Urothelium cell line (cell line): ENCODE measurements at regions not wholly inside any gene's neighbourhood (a gene's known extent, or its start where the extent isn't known, plus 50 kb on each side); places are given as distances from the start of the nearest gene placed in this dataset.
"Not testable (repeated sequence)": the region's sequence is repeated elsewhere in the genome, so short reads cannot be mapped to it uniquely, and the experiment has no call there.

Source experiments
- DNase-seq: peaks from one replicate; pipeline ENCODE4 v3.0.0; 2011; ENCODE audit warnings: low spot score, mixed read lengths
- FAIRE-seq: peaks from 2 replicates; lab custom pipeline; 2011; peaks lifted over from hg19 to GRCh38; lab: Jason Lieb, UNC

DNA sequence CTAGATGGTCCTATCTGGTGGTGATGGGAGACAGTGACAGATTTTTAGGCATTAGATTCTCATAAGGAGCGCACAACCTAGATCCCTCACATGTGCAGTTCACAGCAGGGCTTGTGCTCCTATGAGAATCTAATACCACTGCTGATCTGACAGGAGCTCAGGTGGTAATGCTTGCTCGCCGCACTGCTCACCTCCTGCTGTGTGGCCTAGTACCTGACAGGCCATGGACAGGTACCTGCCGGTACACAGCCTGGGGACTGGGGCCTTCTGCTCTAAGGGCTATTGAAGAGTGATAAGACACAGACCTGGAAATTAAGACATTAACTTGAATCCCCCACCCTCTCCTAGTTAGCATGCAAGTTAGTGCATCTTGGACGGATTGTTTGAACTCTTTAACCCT is 64.4 kb downstream of the KLRB1 start:
- DNase-seq, result not testable (repeated sequence)
- peak; percentile 52 for FAIRE-seq

DNA sequence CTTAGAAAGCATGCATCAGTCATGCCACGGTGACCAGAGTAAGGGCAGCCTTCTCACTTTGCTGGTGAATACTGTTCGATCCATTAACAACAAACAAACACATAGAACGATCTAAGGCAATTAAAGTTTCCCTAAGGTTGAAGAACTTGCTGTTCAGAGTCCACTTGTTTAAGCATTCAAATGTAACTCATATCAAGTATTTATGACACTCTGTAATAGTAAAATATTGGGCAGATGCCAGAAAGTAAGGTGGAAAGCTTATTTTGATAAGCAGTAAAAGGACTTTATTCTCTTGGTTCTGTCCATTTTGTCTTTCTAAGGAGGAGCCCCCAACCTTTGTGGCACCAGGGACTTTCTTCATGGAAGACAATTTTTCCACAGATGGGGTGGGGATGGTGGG is 64.9 kb downstream of the KLRB1 start:
- FAIRE-seq, DNase-seq: not testable (repeated sequence)

DNA sequence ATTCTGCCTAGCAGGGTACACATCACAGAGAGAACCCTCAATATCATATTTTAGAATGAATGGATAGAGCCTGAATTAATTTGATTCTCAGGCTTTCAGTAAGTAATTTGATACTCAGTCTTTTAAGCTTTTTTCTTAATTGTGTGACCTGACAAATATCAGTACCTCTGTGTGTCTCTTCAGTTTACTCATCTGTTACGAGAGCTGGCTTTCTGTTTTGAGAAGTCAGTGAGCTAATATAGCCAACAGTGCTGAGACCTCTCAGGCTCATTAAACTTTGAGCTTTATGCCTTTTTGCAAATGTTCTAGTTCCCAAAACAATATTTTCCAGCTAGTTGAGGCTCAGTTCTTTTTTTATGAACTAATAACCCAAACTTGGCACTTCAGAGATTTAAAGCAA is 91.8 kb downstream of the KLRB1 start:
- not testable (repeated sequence) for FAIRE-seq, DNase-seq

DNA sequence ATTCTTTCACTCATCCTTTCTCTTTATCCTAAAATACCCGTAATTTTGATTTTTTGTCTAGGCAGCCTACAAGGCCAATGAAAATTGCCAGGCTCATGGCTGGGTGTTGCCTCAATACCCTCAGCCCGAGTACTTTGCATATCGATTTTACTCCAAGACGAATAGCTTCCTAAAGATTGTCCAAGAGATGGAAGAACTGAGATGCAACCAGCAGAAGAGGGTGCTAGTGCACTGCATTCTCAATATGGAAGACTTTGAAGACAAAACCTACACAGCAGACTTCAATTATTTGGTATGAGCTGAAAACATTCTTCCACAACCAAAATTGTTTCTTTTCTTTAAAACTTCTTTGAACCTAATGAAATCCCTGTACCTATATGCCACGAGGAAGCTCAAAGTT is 95.0 kb downstream of the KLRB1 start:
- DNase-seq, result not testable (repeated sequence)
- FAIRE-seq, result peak; percentile 94

DNA sequence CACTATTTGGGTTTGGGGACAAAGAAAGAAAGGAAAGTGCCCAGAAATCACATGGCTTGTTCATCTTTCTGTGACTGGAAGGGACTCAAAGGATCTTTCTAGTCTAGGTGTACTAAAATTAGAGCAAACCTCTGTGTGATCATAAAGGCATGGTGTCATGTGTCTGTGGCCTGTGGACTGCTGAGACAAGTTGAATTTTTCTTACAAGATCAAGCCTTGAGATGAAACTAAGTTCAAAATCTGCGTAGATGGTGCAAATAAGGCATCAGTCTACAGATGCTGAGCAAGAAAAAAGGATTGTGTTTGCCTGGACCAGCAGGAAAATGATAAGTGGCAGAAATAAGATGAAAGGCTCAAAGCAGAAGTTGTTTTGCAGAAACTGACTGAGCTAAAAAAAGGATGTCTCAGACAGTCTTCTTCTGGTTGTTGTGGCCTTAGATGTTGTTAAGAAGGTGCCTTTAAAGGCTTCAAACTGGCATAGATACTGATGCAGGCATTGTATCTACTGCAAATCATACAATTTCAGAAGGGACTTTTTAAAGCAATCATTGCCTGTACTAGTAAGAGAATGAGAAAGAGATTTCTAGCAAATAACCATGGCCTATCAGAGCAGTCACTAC is 97.2 kb downstream of the KLRB1 start:
- peak; percentile 87 for FAIRE-seq
- DNase-seq, result not testable (repeated sequence)

DNA sequence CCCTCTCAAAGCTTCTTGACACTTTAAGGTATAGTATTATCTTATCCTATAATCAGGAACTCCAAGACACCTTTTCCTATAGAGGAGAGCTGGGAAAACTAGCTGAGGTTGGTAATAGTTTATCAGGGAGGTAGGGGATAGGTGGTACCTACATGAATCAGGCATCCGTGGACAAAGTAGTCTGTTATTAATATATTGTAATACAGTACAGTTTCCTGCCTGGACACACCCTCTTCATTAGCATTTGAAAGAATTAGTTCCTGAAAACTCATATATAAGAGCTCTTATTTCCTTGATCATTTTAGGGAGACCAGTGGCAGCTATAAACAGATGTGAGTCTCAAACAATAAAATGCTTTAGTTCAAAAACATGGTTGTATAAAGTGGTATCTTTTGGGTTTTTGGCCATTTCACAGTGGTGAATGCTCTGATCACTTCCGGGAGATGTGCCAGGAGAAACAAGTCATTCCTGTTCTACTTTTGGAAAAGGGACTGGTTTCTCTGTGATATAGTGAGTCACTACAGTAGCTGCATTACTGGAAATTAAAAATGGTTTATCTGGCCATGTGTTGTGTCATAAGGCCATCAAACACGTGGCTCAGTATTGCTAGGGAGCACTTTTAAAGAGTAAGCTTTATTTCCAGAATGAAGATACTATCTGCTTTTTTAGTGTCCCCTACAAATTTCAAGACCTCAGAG is 98.1 kb downstream of the KLRB1 start:
- DNase-seq, result peak; percentile 19
- FAIRE-seq, result no peak

DNA sequence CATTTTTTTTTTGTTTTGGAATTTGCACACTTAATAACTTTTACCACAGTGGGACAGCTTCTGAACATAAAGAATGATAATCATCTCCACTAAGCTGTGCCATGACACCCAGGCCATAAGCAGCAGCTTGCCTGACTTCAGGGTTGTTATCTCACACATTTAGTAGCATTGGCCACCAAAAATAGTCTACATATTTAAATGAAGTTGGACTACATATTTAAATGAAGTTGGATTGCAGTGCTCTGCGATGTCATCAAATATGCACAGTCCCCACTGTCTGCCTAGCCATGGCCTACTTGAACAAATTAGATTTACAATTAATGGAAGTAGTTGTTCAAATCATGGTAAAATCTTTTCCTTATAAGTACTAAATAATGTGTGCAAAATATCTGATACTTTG is 101.0 kb downstream of the KLRB1 start:
- FAIRE-seq, result peak; percentile 44
- no peak for DNase-seq

DNA sequence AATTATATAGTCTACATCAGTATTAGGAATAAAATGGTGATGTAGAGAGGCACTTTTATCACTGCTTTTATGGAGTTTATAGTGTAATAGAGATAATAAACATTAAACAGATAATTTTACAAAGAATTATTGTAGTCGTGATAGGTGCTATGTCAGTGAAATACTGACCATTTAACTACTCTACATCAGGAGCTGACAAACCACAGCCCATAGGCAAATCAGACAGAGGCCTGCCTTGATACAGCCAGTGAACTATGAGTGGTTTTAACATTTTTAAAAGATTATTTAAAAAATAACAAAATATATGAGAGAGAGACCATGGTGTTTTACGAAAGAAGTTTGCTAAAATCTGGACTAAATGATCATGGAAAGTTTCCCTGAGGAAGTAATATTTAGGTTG is 104.3 kb downstream of the KLRB1 start:
- FAIRE-seq, DNase-seq: not testable (repeated sequence)

DNA sequence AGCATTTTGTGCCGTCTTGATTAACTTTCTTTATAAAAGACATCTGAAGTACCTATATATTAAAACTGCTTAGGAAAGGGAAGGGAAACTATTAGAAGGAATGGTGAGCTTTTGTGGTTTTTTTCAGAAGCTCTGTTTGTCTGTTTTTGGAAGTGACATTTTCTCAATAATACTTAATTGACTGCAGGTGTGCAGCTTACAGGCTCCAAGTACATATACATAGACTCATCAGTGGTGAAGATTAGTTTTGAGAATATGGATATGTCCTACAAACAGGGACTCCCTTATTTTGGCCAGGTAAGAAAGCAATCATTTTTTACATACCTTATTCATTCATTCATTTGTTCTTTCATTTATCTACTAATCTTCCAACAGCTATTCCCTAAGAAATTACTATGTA is 104.9 kb downstream of the KLRB1 start:
- not testable (repeated sequence) for DNase-seq, FAIRE-seq

DNA sequence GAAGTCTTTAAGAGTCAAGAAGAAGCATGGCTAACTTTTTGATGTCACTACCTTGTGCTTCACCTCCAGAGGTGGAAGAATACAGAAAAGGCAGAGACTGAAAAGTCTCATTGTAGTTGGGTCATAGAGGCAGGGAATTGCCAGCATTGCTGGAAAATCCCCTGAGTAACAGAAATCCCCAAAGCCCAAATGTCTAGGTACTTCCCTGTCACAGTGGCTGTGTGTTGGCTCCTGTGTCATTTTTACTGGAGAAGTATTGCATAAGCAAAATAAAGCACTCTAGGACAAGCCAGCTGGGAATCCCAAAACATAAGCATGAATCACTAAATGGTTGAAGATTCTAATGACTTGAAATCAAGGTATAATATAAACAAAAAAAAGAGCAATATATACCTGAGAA is 114.4 kb downstream of the KLRB1 start:
- not testable (repeated sequence) for FAIRE-seq, DNase-seq

DNA sequence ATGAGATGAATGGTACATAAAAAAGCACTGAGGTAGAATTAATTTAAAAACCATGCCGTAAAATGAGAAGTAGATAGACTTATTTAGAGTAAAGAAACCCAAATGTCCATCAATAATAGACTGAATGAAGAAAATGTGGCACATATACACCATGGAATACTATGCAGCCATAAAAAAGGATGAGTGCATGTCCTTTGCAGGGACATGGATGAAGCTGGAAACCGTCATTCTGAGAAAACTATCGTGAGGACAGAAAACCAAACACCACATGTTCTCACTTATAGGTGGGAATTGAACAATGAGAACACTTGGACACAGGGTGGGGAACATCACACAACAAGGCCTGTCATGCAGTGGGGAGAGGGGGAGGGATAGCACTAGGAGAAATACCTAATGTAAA is 126.4 kb downstream of the KLRB1 start:
- FAIRE-seq, result peak; percentile 67
- DNase-seq, result not testable (repeated sequence)

DNA sequence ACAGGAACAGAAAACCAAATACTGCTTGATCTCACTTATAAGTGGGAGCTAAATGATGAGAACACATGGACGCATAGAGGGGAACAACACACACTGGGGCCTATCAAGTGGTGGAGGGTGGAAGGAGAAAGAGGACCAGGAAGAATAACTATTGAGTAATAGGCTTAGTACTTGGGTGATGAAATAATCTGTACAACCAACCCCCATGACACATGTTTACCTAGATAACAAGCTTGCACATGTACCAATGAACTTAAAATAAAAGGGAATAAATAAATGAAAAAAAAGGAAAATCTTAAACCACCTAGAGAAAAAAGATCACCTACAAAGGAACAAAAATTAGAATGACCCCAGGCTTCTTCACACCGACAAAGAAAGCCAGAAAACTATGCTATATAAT is 133.5 kb downstream of the KLRB1 start:
- not testable (repeated sequence) for DNase-seq, FAIRE-seq

DNA sequence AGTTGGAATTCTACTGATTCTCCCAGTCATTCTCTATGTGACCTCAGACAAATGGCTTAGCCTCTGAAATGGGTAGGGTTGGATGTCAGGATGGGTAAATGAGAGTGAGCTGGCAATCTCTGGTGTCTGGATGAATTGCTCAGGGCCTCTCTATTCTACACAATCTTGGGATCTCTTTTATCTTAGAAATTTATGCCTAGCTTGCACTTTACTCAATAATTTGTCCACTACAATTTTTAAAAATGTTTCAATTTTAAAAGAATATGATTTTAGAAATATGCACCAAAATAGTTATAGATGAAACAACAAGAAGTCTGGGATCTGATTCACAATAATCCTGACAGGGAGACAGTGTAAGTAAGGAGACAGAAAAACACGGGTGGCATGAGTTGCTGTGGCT is 134.1 kb downstream of the KLRB1 start:
- DNase-seq, FAIRE-seq: not testable (repeated sequence)

DNA sequence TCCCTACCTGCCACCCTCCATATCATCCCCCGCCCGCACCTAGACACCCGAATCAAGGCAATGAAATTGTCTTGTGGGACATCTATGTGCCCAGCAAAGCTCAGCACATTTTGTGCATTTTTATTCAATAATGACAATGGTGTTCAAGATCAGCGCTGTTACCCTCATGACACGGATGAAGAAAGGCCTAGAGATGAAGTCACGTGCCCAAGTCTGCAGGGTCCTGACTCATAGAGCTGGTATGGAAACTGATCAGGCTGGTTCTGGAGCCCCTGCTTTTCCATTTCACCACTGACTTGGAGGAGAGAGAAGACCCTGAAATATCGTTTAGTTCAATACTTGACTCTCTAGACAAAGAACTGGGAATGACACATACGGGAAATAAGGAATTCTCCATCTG is 136.2 kb downstream of the KLRB1 start:
- not testable (repeated sequence) for DNase-seq, FAIRE-seq

DNA sequence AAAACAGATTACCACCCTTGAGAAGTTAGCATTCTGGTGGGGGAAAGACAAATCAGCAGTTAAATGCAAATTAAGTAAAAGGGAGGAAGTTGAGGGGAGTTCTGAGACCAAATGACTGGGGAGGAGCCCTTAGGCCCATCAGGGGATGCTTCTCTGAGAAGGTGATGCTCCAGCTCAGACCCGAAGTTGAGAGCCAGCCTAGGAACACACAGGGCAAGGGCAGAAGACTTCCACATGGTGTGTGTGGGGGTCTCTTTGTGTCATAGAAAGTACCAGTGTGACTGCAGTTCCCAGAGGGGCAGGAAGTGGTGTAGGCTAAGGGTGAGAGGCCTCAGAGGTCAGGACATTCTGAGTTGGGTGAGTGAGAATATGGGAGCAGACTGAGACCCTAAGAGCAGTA is 137.3 kb downstream of the KLRB1 start:
- not testable (repeated sequence) for FAIRE-seq, DNase-seq

DNA sequence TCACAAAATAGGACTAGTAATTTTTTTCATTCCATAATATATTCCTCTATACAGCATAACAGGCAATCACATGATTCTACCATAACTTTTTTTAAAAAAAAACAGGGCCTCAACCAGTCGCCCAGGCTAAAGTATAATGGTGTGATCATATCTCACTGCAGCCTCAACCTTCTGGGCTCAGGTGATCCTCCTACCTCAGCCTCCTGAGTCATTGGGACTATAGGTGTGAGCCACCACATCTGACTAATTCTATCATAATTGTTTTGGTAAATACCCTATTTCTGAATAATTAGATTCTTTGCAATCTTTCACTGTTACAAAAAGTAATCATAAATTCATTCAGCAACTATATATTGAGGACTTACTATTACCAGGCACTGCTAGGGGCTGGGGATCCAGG is 137.8 kb downstream of the KLRB1 start:
- not testable (repeated sequence) for FAIRE-seq, DNase-seq

DNA sequence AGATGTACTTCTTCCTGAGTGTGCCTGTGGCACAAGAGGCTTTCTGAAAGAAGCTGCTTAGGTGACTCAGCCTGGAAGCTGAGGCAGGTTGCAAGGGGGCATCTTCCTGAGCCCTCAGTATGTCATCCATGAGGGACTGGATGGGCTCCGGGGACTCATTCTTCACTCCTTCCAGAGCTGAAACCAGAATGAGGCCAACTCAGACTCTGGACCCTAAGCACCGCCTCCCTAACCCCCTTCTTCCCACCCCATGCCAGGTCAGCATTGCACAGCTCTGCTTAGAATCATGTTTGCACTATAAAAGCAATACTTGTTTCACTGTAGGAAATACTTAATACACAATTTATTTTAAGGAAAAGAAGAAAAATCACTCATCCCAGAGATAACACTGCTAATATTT is 138.3 kb downstream of the KLRB1 start:
- FAIRE-seq, DNase-seq: not testable (repeated sequence)

DNA sequence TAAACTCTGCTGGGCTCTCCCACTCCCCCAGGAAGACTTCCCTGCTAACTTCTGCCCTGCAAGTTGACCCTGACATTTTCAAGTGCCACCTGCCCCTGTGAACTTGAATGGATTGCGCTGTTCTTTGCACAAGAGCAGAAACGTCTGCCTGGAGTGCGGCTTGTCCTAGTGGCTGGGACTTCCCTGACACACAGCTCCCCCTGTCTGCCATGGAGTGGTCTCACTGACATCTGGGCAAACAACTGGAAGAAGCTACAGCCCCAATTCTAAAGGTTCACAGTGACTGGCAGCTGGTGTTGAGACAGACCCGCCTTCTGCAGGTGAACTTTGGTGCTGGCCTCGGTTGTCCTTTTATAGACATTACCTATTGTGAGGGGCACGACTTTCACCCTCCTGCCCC is 138.7 kb downstream of the KLRB1 start:
- FAIRE-seq, DNase-seq: not testable (repeated sequence)

DNA sequence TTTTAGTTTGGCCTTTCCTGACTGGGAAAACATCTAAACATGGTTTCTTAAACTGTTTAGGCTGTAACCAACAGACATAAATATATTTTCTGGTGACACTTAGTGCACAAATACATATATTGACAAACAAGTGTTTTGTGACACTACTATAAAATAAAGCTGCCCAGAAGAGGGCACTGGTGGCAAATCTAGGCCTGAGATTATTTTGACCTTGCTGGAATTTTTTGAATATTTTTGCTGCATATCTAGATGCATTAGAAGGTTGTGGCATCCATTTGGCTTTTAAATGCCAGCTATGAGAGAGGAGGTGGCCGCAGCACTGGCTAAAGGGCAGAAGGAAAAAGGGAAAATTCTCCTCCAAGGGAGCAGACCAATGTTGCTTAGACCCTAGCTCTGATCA is 139.6 kb downstream of the KLRB1 start:
- not testable (repeated sequence) for FAIRE-seq, DNase-seq

DNA sequence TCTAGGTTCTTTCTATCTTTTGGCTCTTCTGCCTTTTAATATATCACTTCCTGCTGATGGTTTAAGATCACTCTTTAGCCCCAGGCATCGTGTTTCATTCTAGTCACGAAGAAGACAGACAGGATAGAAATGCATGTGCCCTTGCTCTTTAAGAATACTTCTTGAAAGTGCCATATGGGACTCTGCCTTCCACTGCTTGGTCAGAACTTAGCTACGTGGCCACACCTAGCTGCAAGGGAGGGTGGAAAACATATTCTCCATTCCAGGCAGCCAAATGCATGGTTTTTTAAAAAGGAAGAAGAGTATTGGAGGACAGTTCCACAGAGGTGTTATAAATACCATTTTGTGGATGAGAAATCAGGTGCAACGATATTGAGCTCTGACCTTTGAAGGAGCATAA is 143.3 kb downstream of the KLRB1 start:
- DNase-seq (no peak), FAIRE-seq (no peak)

DNA sequence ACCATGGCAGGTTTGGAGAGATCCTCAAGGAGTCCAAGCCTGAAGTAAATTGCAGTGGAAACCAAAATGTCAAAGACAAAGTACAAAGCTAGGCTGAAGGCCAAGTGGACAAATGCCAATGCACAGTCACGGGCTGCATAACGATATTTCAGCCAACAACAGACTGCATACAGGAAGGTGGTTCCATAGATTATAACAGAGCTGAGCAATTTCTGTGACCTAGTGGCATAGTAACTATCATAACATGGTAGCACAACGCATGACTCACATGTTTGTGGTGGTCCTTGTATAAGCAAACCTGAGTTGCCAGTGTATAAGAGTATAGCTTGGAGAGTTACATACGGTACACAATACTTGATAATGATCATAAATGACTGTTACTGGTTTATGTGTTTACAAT is 152.2 kb downstream of the KLRB1 start:
- not testable (repeated sequence) for DNase-seq
- FAIRE-seq, result peak; percentile 50

DNA sequence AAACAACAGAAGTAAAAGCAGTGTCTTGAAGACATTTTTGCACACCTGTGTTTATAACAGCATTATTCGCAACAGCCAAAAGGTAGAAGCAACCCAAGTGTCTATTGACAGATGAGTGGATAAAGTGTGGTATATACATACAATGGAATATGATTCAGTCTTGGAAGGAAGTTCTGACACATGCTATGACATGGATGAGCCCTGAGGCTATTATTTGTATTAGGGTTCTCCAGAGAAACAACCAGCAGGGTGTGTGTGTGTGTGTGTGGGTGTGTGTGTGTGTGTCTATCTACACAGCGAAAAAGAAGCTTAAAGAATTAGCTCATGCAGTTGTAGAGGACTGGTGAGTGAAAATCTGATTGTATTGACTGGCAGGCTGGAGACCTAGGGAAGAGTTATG is 153.7 kb downstream of the KLRB1 start:
- DNase-seq, result not testable (repeated sequence)
- peak; percentile 13 for FAIRE-seq
